AG04450 (cell line): ENCODE measurements at regions not wholly inside any gene's neighbourhood (a gene's known extent, or its start where the extent isn't known, plus 50 kb on each side); places are given as distances from the start of the nearest gene placed in this dataset.

Experiments
- CTCF ChIA-PET: fragments of 300-600, 350-600 bp; formaldehyde crosslinking; extraction: SDS; loops from one replicate; lab custom pipeline; 2022; ENCODE audit warnings: antibody characterized with exemption, inconsistent platforms; lab: Charles Lee
- POLR2A ChIA-PET: fragments of 350-600 bp; formaldehyde crosslinking; extraction: SDS; loops from one replicate; lab custom pipeline; 2021; ENCODE audit warnings: antibody characterized with exemption, inconsistent platforms; lab: Yijun Ruan, JAX
- DNase-seq: peaks from one replicate; pipeline ENCODE4 v3.0.0-alpha.2; 2011; ENCODE audit warnings: low read depth, low spot score
- H3K27ac ChIP-seq: one replicate; pipeline ENCODE4 v1.5.1; 2012; ENCODE audit warnings: low read depth, low read length, control low read depth
- H3K27me3 ChIP-seq: one replicate; pipeline ENCODE4 v1.6.0; 2012; ENCODE audit warnings: low read length; ENCODE audit not compliant: control insufficient read depth, insufficient read depth
- H3K4me3 ChIP-seq: 2 replicates; pipeline ENCODE4 v1.5.1; 2011; ENCODE audit warnings: mild to moderate bottlenecking, low read depth, low read length, control low read depth
- H3K9me3 ChIP-seq: 2 replicates; pipeline ENCODE4 v1.5.1; 2012; ENCODE audit warnings: low read length; ENCODE audit not compliant: control insufficient read depth, insufficient read depth
- CTCF ChIP-seq: IDR thresholded peaks from 2 replicates; pipeline ENCODE4 v1.5.1; 2011; ENCODE audit warnings: low read depth, low read length, control low read depth, inconsistent platforms

DNA sequence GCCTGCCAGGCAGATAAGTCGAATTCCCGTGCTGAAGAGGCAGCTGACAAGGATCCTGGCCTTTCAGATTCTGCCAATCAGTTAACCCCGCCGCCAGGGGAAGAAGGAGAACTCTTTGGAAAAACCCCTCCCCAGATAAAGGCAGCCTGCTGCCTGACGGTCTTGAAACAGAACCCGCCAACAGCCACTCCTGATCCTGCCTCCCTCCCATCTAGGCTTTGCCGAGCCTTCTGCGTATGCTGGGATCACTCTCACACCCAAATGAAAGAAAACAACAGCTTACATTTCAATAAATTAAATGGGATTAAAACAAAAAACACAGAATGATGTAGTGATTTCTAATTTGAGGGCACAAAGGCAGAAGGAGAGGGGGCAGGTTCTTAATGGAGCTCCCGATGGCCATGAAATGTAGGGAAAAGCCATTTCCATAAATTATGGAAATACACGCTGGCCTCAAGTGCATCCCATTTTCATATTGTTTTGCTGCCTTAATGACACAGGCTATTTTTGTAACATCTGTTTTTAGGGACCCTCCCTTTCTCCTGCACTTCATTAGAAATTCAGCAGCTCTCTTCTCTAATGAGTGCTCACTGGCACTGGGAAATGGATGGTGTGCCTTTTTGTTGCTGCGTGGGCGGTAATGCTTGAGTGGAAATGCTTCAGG, 319.1 kb downstream of the MED10 start:
- H3K27ac ChIP-seq: no peak overlapping the region
- no peak overlapping the region for H3K4me3 ChIP-seq
- peaks cover 34% of the 10 kb centered on the region for H3K9me3 ChIP-seq
- no peak for DNase-seq
- ChIA-PET CTCF (no interaction called here), POLR2A (no interaction called here)
- no peaks in the 10 kb centered on the region for H3K27me3 ChIP-seq
- TF ChIP-seq CTCF: no peak

DNA sequence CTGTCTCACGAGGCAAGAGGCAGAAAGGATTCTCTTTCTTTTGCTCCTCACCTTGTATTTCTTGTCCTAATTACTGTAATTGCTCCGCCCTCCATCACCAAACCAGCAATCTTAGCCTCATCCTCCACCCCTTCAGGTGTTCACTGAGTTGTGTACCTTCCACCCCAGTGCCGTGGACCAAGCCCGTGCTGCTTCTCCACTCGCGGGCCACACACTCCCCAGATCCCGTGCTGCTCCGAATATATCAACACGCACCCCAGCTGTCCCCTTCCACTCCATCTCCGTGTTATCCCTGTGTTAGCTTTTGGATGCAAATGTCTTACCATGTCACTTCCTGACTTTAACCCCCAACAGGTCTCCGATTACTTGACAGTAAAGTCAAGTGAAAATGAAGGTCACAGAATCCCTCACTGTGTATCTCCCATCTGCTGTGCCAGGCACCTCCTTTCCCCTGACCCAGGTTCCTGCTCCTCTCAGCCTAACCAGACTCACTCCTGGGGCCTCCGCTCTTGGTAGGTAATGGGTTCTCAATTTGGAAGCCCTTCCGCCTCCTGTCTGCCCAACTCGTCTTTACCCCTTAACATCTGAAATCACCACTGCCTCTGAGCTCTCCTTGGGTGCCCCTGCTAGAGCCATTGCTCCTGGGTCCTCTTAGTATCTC, 320.2 kb downstream of the MED10 start:
- no peak overlapping the region for H3K27ac ChIP-seq
- no peak overlapping the region for H3K4me3 ChIP-seq
- H3K9me3 ChIP-seq: peaks cover 38% of the 10 kb centered on the region
- no peaks in the 10 kb centered on the region for H3K27me3 ChIP-seq
- no peak for DNase-seq
- ChIA-PET POLR2A (no interaction called here), CTCF (no interaction called here)
- no peak for TF ChIP-seq CTCF

DNA sequence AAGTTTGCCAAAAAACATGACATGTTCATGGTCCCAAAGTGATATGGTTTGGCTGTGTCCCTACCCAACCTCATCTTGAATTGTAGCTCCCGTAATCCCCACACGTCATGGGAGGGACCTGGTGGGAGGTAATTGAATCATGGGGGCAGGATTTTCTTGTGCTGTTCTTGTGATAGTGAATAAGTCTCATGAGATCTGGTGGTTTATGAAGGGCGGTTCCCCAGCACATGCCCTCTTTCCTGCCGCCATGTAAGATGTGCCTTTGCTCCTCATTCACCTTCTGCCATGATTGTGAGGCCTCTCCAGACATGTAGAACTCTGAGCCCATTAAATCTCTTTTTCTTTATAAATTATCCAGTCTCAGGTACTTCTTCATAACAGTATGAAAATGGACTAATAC, 322.1 kb downstream of the MED10 start:
- POLR2A ChIA-PET: no interaction called here
- Histone ChIP-seq H3K27me3 (no peaks in the 10 kb centered on the region), H3K4me3 (no peak overlapping the region), H3K9me3 (peaks cover 34% of the 10 kb centered on the region), H3K27ac (no peak overlapping the region)
- CTCF ChIA-PET: no interaction called here
- no peak for TF ChIP-seq CTCF
- DNase-seq: no peak

DNA sequence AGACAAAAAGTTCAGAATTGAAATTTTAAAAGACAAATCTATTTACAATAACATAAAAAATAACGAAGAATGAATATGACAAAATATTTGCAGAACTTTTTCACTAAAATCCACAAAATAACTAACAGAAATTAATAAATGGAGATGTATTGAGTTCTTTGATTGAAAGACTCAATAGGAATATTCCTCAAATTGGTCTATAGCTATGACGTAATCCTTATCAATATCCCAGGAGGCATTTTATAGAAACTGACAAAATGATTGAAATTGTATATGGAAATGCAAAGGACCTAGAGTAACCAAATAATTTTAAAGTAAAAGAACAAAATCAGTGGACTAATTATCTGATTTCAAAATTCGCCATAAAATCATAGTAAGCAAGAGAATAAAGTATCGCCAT, 328.7 kb downstream of the MED10 start:
- no peak overlapping the region for H3K27ac ChIP-seq
- CTCF ChIA-PET: no interaction called here
- POLR2A ChIA-PET: no interaction called here
- H3K4me3 ChIP-seq: no peak overlapping the region
- no peak for DNase-seq
- no peak for TF ChIP-seq CTCF
- H3K9me3 ChIP-seq: peaks cover 33% of the 10 kb centered on the region
- H3K27me3 ChIP-seq: no peaks in the 10 kb centered on the region

DNA sequence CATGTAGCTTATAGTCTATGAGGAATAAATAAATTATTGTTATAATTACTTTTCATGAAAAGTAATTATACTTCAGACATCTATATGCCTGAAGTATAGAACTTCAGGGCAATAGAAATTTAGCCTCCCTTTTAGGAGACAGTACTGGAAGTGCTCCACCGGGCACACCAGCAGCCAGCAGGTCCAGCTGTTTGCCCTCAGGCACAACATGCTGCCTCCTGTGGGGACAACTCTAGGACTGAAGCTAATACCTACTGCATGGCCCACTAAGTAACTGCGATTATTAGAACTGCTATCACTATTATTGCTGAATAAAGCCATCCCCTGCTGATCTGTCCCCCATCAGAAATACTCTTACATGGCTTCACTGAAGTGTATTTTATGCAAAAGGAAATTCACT, 329.6 kb downstream of the MED10 start:
- ChIA-PET POLR2A (no interaction called here), CTCF (no interaction called here)
- TF ChIP-seq CTCF: no peak
- Histone ChIP-seq H3K4me3 (no peak overlapping the region), H3K9me3 (peaks cover 42% of the 10 kb centered on the region), H3K27ac (no peak overlapping the region), H3K27me3 (no peaks in the 10 kb centered on the region)
- no peak for DNase-seq
